ENCODE measurements at regions not wholly inside any gene's neighbourhood (a gene's known extent, or its start where the extent isn't known, plus 50 kb on each side); places are given as distances from the start of the nearest gene placed in this dataset.

DNA sequence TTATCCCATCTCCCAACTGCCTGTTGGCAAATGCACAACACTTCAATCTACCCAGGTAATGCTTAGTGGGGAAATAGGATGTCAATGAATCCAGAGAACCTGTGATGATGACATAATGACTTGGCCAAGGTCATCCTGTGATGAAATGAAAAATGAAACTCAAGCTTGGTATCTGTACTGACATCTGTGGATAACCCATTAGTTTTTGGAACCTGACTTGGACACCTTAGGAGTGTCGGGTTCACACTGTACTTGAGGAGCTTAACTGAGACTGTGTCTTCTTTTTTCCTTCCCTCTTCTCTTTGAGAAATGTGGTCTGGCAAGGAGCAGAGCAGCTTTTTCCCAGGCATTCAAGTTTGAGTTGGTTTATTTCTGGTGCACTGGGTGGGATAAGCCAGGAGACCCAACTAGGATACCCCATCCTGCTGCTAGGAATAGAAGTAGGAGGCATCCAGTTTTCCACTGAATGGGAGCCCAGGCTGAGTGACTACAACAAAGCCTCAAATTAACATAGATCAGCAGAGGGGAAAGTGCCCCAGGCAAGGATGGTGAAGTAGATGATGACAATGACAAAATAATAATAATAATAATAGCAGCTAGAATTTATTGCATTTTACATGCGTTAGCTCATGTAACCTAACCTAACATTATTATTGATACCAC is 72.1 kb downstream of the ADRB2 start (continued):
- TF ChIP-seq RBBP5 (IDR thresholded peaks at IDR 0.05; ENCODE audit: borderline replicate concordance, low read depth, low read length) = no peak
- TF ChIP-seq CHD2 (IDR thresholded peaks at IDR 0.05; ENCODE audit: low read length) = no peak
- TF ChIP-seq CEBPB (IDR thresholded peaks at IDR 0.05; ENCODE audit: low read depth, low read length) = no peak

Data from H1 (cell line).